ENCODE measurements at regions not wholly inside any gene's neighbourhood (a gene's known extent, or its start where the extent isn't known, plus 50 kb on each side); places are given as distances from the start of the nearest gene placed in this dataset.

DNA sequence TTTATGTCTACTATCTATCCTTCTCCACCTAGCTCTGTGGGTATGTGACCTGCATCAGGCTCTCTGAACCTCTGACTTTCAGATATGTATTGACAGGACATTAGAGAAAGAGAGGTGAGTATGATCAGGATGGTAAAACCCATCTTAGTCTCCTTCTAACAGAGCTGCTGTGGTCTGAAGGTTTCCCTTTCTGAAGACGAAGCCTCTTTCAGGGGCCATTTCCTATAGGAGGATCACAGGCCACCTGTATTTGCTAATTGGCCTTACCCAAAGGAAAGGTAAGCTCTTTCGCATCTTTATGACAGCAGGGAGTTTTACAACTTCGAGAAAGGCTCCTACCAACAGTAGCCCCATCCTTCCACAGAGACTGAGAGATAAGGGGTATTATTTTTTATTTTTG lies 442.9 kb downstream of the KCNJ3 start:
- CTCF ChIA-PET: interaction anchor here (1.2 to 5.8 kb wide), 4 partner anchors 11 to 32 kb away, joined by 3 to 30 read pairs (median 4); no protein-coding TSS in a partner anchor
- TF ChIP-seq, protein P1, sequence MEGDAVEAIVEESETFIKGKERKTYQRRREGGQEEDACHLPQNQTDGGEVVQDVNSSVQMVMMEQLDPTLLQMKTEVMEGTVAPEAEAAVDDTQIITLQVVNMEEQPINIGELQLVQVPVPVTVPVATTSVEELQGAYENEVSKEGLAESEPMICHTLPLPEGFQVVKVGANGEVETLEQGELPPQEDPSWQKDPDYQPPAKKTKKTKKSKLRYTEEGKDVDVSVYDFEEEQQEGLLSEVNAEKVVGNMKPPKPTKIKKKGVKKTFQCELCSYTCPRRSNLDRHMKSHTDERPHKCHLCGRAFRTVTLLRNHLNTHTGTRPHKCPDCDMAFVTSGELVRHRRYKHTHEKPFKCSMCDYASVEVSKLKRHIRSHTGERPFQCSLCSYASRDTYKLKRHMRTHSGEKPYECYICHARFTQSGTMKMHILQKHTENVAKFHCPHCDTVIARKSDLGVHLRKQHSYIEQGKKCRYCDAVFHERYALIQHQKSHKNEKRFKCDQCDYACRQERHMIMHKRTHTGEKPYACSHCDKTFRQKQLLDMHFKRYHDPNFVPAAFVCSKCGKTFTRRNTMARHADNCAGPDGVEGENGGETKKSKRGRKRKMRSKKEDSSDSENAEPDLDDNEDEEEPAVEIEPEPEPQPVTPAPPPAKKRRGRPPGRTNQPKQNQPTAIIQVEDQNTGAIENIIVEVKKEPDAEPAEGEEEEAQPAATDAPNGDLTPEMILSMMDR (IDR thresholded peaks at IDR 0.05; ENCODE audit: control extremely low read depth, extremely low read depth, low read depth, missing control alignments): no peak
- DNase-seq (ENCODE audit: extremely low spot score): no peak
- POLR2A ChIA-PET: no interaction called here

DNA sequence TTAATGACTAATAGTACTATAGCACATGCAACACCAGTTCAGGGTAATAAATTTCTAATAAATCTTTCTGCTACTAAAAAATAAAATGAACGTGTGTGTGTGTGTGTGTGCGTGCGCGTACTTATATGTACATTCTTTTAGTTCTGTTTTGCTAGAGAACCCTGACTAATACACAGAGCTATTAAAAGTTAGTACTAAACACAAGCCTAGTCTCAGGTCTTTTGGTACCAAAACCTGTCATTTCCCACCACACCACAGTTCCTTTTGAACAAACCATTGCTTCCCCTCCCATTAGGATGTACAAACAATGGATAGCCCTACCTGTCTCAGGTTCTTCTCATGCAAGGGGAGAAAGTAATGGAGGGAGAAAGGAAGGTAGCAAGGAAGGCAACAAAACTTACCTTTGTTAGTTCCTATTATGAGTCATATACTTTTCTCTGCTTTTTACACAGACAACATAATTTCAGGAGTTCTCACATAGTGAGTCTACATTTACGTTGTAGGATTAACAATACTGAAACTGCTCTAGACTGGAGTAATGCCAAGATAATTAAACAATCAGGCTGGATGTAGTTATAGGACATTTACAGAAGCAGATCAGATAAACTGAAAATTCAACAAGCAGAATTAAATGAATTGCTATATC lies 427.2 kb downstream of the KCNJ3 start:
- DNase-seq (ENCODE audit: extremely low spot score): no peak
- TF ChIP-seq, protein P1 (IDR thresholded peaks at IDR 0.05; ENCODE audit: control extremely low read depth, extremely low read depth, low read depth, missing control alignments): no peak
- CTCF ChIA-PET: interaction anchor here (1.3 kb wide), 1 partner anchor 16 kb away, joined by 3 read pairs; no protein-coding TSS in a partner anchor
- POLR2A ChIA-PET: no interaction called here

DNA sequence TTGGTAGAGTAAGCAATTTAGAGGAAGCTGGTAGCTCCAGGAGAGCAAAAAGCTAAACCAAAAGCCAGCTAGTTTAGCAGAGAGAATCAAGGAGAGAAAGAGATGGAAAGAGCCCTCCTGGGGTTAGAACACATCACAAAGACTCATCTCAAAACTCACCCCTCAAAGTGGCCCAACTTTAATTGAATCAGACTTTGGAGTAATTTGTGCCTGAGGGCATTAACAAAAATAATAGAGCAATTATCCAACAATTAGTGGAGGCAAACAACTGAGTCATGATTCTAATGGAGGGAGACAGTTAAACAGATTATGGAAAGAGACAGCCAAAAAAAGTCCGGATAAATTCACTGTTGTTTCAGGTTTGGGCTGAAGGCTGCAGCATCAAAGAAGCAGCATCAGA lies 417.4 kb downstream of the KCNJ3 start:
- CTCF ChIA-PET: interaction anchor here (1.0 to 1.1 kb wide), 2 partner anchors 21 to 24 kb away, joined by 3 read pairs; no protein-coding TSS in a partner anchor
- POLR2A ChIA-PET: no interaction called here
- no peak for DNase-seq (ENCODE audit: extremely low spot score)
- TF ChIP-seq, protein P1 (IDR thresholded peaks at IDR 0.05; ENCODE audit: control extremely low read depth, extremely low read depth, low read depth, missing control alignments): no peak

DNA sequence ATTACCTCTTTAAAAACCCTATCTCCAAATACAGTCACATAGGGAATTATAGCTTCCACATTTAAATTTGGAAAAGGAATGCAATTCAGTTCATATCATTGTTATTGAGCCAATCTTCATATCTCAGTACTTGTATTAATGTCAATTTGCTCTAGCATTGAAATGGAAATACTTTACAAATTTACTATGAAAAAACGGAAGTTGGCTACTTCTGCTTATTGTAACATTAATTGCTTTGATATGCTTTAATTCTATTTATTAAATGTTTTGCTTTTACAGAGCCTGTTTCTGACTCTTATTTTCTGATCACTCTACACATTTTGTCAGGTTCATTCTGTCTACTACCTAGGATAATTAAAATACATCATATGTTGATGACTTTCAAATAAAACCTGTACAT lies 412.6 kb downstream of the KCNJ3 start:
- DNase-seq (ENCODE audit: extremely low spot score): no peak
- ChIA-PET CTCF (no interaction called here), POLR2A (no interaction called here)
- TF ChIP-seq, protein P1 (IDR thresholded peaks at IDR 0.05; ENCODE audit: control extremely low read depth, extremely low read depth, low read depth, missing control alignments): no peak

DNA sequence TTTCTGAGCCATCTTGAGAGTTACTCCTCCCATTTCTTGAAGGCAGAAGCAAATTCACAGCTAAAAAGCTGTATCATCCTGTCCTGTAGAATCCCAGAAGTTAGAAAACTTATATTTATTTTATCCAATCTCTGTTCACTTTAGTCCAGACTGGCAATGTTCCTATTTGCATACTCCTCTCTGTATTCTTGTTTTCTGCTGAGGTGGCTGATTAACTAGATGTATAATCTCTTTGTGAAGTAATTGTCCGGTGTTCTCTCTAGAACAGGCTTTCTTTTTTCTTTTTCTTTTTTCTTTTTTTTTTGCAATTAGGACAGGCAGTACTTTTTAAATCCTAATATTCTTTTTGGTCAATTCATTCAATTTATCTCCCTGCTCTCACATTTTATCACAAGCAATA lies 411.0 kb downstream of the KCNJ3 start:
- no peak for DNase-seq (ENCODE audit: extremely low spot score)
- TF ChIP-seq, protein P1 (IDR thresholded peaks at IDR 0.05; ENCODE audit: control extremely low read depth, extremely low read depth, low read depth, missing control alignments): no peak
- CTCF ChIA-PET: no interaction called here
- POLR2A ChIA-PET: no interaction called here

DNA sequence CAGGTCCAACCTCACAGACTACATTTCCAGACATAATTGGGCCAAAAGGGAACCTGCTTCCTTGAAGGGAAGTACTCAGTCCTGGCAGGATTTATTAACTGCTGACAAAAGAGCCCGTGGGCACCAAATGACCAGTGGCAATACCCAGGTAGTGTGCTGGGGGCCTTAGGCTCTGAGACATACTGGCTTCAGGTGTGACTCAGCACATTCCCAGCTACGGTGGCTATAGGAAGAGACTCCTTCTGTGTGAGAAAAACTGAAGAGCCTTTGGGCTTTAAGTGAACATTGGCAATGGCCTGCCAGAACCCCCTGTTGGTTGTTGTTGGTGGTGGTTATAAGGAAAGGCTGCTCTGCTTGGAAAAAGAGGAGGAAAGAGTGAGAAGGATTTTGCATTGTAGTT lies 401.8 kb downstream of the KCNJ3 start:
- POLR2A ChIA-PET: no interaction called here
- TF ChIP-seq, protein P1 (IDR thresholded peaks at IDR 0.05; ENCODE audit: control extremely low read depth, extremely low read depth, low read depth, missing control alignments): no peak
- CTCF ChIA-PET: no interaction called here
- DNase-seq (ENCODE audit: extremely low spot score): no peak
